H9 (cell line): ENCODE measurements at regions not wholly inside any gene's neighbourhood (a gene's known extent, or its start where the extent isn't known, plus 50 kb on each side); places are given as distances from the start of the nearest gene placed in this dataset.

Experiments
- DNase-seq: peaks from one replicate; pipeline ENCODE4 v3.0.0-alpha.2; 2017
- H2AFZ ChIP-seq: one replicate; pipeline ENCODE4 v1.6.1; 2013; ENCODE audit warnings: mild to moderate bottlenecking, low read length, control low read depth, moderate library complexity
- H2AK5ac ChIP-seq: 2 replicates; pipeline ENCODE4 v1.6.1; 2013; ENCODE audit warnings: low read length, control low read depth, mixed read lengths; ENCODE audit not compliant: insufficient read length
- H2BK120ac ChIP-seq: one replicate; pipeline ENCODE4 v1.6.1; 2013; ENCODE audit warnings: low read depth, mild to moderate bottlenecking, low read length, control low read depth, inconsistent platforms; ENCODE audit not compliant: poor library complexity, severe bottlenecking
- H2BK12ac ChIP-seq: 2 replicates; pipeline ENCODE4 v1.6.1; 2013; ENCODE audit warnings: low read length, control low read depth, mixed read lengths, low read depth; ENCODE audit not compliant: insufficient read length
- H2BK15ac ChIP-seq: 2 replicates; pipeline ENCODE4 v1.6.1; 2013; ENCODE audit warnings: low read depth, low read length, control low read depth
- H2BK20ac ChIP-seq: one replicate; pipeline ENCODE4 v1.6.1; 2013; ENCODE audit warnings: low read depth, mild to moderate bottlenecking, low read length, control low read depth, inconsistent platforms; ENCODE audit not compliant: poor library complexity, severe bottlenecking
- H2BK5ac ChIP-seq: 2 replicates; pipeline ENCODE4 v1.6.1; 2013; ENCODE audit warnings: low read length, control low read depth, mixed read lengths; ENCODE audit not compliant: insufficient read length
- H3K14ac ChIP-seq: 2 replicates; pipeline ENCODE4 v1.6.1; 2013; ENCODE audit warnings: low read length, control low read depth; ENCODE audit not compliant: insufficient read depth
- H3K18ac ChIP-seq: 2 replicates; pipeline ENCODE4 v1.6.1; 2013; ENCODE audit warnings: low read depth, mild to moderate bottlenecking, mixed read lengths, low read length, control low read depth; ENCODE audit not compliant: insufficient read length
- H3K23ac ChIP-seq: 2 replicates; pipeline ENCODE4 v1.6.1; 2013; ENCODE audit warnings: low read length, control low read depth, mixed read lengths, low read depth; ENCODE audit not compliant: insufficient read length
- H3K23me2 ChIP-seq: 2 replicates; pipeline ENCODE4 v1.6.1; 2013; ENCODE audit warnings: low read depth, mild to moderate bottlenecking, mixed read lengths, low read length, control low read depth; ENCODE audit not compliant: insufficient read length, poor library complexity, severe bottlenecking
- H3K27ac ChIP-seq: 2 replicates; pipeline ENCODE4 v1.5.1; 2013; ENCODE audit warnings: low read length, control low read depth, mixed read lengths, low read depth; ENCODE audit not compliant: insufficient read length
- H3K27me3 ChIP-seq: 2 replicates; pipeline ENCODE4 v1.6.1; 2013; ENCODE audit warnings: low read length, control low read depth, inconsistent platforms; ENCODE audit not compliant: insufficient read depth
- H3K4ac ChIP-seq: 2 replicates; pipeline ENCODE4 v1.6.1; 2013; ENCODE audit warnings: low read depth, mild to moderate bottlenecking, control low read depth, inconsistent platforms, low read length, moderate library complexity
- H3K4me1 ChIP-seq: 2 replicates; pipeline ENCODE4 v1.6.1; 2013; ENCODE audit warnings: low read length, control low read depth, inconsistent platforms; ENCODE audit not compliant: insufficient read depth
- H3K4me2 ChIP-seq: 2 replicates; pipeline ENCODE4 v1.6.1; 2013; ENCODE audit warnings: low read length, control low read depth, mixed read lengths; ENCODE audit not compliant: insufficient read length, insufficient read depth
- H3K56ac ChIP-seq: 2 replicates; pipeline ENCODE4 v1.6.1; 2013; ENCODE audit warnings: low read depth, mild to moderate bottlenecking, mixed read lengths, low read length, control low read depth; ENCODE audit not compliant: insufficient read length
- H3K79me1 ChIP-seq: 2 replicates; pipeline ENCODE4 v1.6.1; 2013; ENCODE audit warnings: low read depth, mild to moderate bottlenecking, moderate library complexity, low read length, control low read depth, inconsistent platforms; ENCODE audit not compliant: insufficient read depth, poor library complexity, severe bottlenecking
- H3K79me2 ChIP-seq: 2 replicates; pipeline ENCODE4 v1.6.1; 2013; ENCODE audit warnings: low read length, control low read depth, inconsistent platforms; ENCODE audit not compliant: insufficient read depth
- H3K9ac ChIP-seq: 2 replicates; pipeline ENCODE4 v1.6.1; 2013; ENCODE audit warnings: low read length, control low read depth, mixed read lengths; ENCODE audit not compliant: insufficient read length; ENCODE audit errors: extremely low read depth
- H3K9me3 ChIP-seq: one replicate; pipeline ENCODE4 v1.6.1; 2013; ENCODE audit warnings: low read depth, low read length, inconsistent platforms; ENCODE audit not compliant: control insufficient read depth
- H3T11ph ChIP-seq: one replicate; pipeline ENCODE4 v1.6.1; 2013; ENCODE audit warnings: mild to moderate bottlenecking, low read length, control low read depth, inconsistent platforms
- H4K20me1 ChIP-seq: one replicate; pipeline ENCODE4 v1.6.1; 2013; ENCODE audit not compliant: control insufficient read depth, insufficient read length, insufficient read depth
- H4K5ac ChIP-seq: 2 replicates; pipeline ENCODE4 v1.6.1; 2013; ENCODE audit warnings: low read depth, mild to moderate bottlenecking, mixed read lengths, low read length, control low read depth; ENCODE audit not compliant: insufficient read length
- H4K8ac ChIP-seq: replicated peaks from 2 replicates; pipeline ENCODE4 v1.6.1; 2013; ENCODE audit warnings: low read length, control low read depth, mixed read lengths, low read depth; ENCODE audit not compliant: insufficient read length
- H4K91ac ChIP-seq: 2 replicates; pipeline ENCODE4 v1.6.1; 2013; ENCODE audit warnings: low read depth, mild to moderate bottlenecking, moderate library complexity, mixed read lengths, low read length, control low read depth; ENCODE audit not compliant: insufficient read length
- H3K27ac Mint-ChIP-seq, 3 experiments: 2 replicates in 2 of 3; 3 replicates in 1 of 3; pipeline ENCODE4 v1.8.0; 2020 to 2021; ENCODE audit warnings: mixed read lengths in 3 of 3, mild to moderate bottlenecking in 1 of 3, moderate library complexity in 1 of 3
- H3K27me3 Mint-ChIP-seq: 2 replicates; pipeline ENCODE4 v1.8.0; 2021; ENCODE audit warnings: low read depth, mild to moderate bottlenecking, moderate library complexity, mixed read lengths
- H3K36me3 Mint-ChIP-seq, 3 experiments: 2 replicates in 2 of 3; 3 replicates in 1 of 3; pipeline ENCODE4 v1.8.0; 2020 to 2021; ENCODE audit warnings: low read depth in 3 of 3, mixed read lengths in 3 of 3; ENCODE audit not compliant: insufficient read depth in 1 of 3
- H3K4me1 Mint-ChIP-seq, 2 experiments: 2 replicates each; pipeline ENCODE4 v1.8.0; 2020; ENCODE audit warnings: mixed read lengths in 2 of 2
- H3K4me3 Mint-ChIP-seq, 2 experiments: 2 replicates in 1 of 2; 3 replicates in 1 of 2; pipeline ENCODE4 v1.8.0; 2020 to 2021; ENCODE audit warnings: mild to moderate bottlenecking in 2 of 2, mixed read lengths in 2 of 2, moderate library complexity in 1 of 2
- H3K9me3 Mint-ChIP-seq, 2 experiments: 2 replicates in 1 of 2; 3 replicates in 1 of 2; pipeline ENCODE4 v1.8.0; 2020; ENCODE audit warnings: mild to moderate bottlenecking in 2 of 2, mixed read lengths in 2 of 2, moderate library complexity in 1 of 2
- CTCF ChIP-seq: fragments of 200-600 bp; sonication (generic); conservative IDR thresholded peaks from 3 replicates; pipeline ENCODE4 v1.8.0; 2021; ENCODE audit warnings: antibody characterized with exemption, mild to moderate bottlenecking
- WGBS: extraction: QIAGEN DNeasy Blood & Tissue Kit; methylation state at CpG from one replicate; pipeline ENCODE4 v1.1.7; 2013; ENCODE audit warnings: missing lambda C conversion rate, low lambda C conversion rate, mixed read lengths; ENCODE audit not compliant: insufficient read length; ENCODE audit errors: extremely low coverage; 5-methylcytosine and 5-hydroxymethylcytosine counted together

GRCh38 chr22:22955276-22955798, 67.7 kb downstream of the IGLL5 start:
- no peak overlapping the region for H3K23ac ChIP-seq
- no peaks in the 10 kb centered on the region for H3K79me2 ChIP-seq
- no peak overlapping the region for H2BK12ac ChIP-seq
- H3K14ac ChIP-seq: no peak overlapping the region
- H3K4me2 ChIP-seq: no peak overlapping the region
- H3K4me3 Mint-ChIP-seq: no peak overlapping the region
- WGBS: no CpG with 5 or more reads among the region's 5 CpGs
- H4K5ac ChIP-seq: no peak overlapping the region
- H3K79me1 ChIP-seq: no peaks in the 10 kb centered on the region
- H3K27me3 Mint-ChIP-seq: peaks cover 92% of the 10 kb centered on the region
- TF ChIP-seq CTCF: no peak
- peaks cover 2% of the 10 kb centered on the region for H3K23me2 ChIP-seq
- no peak overlapping the region for H4K8ac ChIP-seq
- H4K20me1 ChIP-seq: no peaks in the 10 kb centered on the region
- H2BK5ac ChIP-seq: no peak overlapping the region
- H3K36me3 Mint-ChIP-seq: no peaks in the 10 kb centered on the region
- H3K4me1 Mint-ChIP-seq: peaks cover 9 to 11% of the 10 kb centered on the region in 2 experiments
- no peak overlapping the region for H3K18ac ChIP-seq
- peaks cover 2% of the 10 kb centered on the region in 2 experiments; a peak in 2 of 5 replicates for H3K9me3 Mint-ChIP-seq
- no peaks in the 10 kb centered on the region; the same call in 1 of the 2 replicates for H3K27me3 ChIP-seq
- no peak overlapping the region for H2BK120ac ChIP-seq
- H2AK5ac ChIP-seq: no peak overlapping the region
- no peak for DNase-seq
- H2AFZ ChIP-seq: no peak overlapping the region
- H3K27ac ChIP-seq: no peak overlapping the region
- H2BK15ac ChIP-seq: no peak overlapping the region
- H3K27ac Mint-ChIP-seq: no peak overlapping the region
- H3K9ac ChIP-seq: no peak overlapping the region
- H3T11ph ChIP-seq: no peak overlapping the region
- no peak overlapping the region for H3K56ac ChIP-seq
- H3K9me3 ChIP-seq: no peaks in the 10 kb centered on the region
- no peak overlapping the region for H4K91ac ChIP-seq
- H2BK20ac ChIP-seq: no peak overlapping the region
- no peak overlapping the region for H3K4ac ChIP-seq
- H3K4me1 ChIP-seq: no peaks in the 10 kb centered on the region
